ENCODE measurements at regions not wholly inside any gene's neighbourhood (a gene's known extent, or its start where the extent isn't known, plus 50 kb on each side); places are given as distances from the start of the nearest gene placed in this dataset.

DNA sequence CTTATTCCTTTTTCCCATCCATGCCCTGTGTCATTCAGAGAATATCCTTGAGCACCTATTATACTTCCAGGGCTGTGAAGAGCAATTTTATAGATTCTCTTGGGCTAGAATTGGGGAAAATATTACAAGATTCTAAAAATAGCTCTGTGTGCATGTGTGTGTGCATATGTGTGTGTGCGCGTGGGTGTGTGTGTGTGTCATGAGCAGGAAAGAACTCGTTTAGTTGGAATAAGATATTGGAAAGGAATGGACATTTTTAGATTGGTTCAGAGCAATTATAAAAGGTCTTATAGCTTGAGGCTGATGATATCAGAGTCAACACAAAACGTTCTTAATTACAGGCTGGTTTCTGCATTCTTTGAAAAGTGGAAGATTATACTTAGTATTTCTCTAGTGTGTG, 212.1 kb upstream of the COPS8 start:
- TF ChIP-seq, protein P1, sequence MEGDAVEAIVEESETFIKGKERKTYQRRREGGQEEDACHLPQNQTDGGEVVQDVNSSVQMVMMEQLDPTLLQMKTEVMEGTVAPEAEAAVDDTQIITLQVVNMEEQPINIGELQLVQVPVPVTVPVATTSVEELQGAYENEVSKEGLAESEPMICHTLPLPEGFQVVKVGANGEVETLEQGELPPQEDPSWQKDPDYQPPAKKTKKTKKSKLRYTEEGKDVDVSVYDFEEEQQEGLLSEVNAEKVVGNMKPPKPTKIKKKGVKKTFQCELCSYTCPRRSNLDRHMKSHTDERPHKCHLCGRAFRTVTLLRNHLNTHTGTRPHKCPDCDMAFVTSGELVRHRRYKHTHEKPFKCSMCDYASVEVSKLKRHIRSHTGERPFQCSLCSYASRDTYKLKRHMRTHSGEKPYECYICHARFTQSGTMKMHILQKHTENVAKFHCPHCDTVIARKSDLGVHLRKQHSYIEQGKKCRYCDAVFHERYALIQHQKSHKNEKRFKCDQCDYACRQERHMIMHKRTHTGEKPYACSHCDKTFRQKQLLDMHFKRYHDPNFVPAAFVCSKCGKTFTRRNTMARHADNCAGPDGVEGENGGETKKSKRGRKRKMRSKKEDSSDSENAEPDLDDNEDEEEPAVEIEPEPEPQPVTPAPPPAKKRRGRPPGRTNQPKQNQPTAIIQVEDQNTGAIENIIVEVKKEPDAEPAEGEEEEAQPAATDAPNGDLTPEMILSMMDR (IDR thresholded peaks at IDR 0.05), result no peak
- TF ChIP-seq EP300 (IDR thresholded peaks at IDR 0.05) (no peak), POLR2A (IDR thresholded peaks at IDR 0.05) (no peak), POLR2AphosphoS5 (IDR thresholded peaks at IDR 0.05) (no peak)
- H3K27ac ChIP-seq, result no peak overlapping the region
- no peak for DNase-seq
- H3K4me3 ChIP-seq, result no peak overlapping the region
- H3K9me3 ChIP-seq, result no peaks in the 10 kb centered on the region
- no peaks in the 10 kb centered on the region for H3K27me3 ChIP-seq
- no peaks in the 10 kb centered on the region for H3K36me3 ChIP-seq
- WGBS, 5 donors, result 45 to 53% (median 49%) methylated on average over 4 of the region's 4 CpGs
- H3K4me1 ChIP-seq, result peaks cover 0 to 11% (median 0%) of the 10 kb centered on the region in 4 donors
- intact Hi-C loops (cut with DNase I; ENCODE audit: low total_unique reads), result no loop called here

DNA sequence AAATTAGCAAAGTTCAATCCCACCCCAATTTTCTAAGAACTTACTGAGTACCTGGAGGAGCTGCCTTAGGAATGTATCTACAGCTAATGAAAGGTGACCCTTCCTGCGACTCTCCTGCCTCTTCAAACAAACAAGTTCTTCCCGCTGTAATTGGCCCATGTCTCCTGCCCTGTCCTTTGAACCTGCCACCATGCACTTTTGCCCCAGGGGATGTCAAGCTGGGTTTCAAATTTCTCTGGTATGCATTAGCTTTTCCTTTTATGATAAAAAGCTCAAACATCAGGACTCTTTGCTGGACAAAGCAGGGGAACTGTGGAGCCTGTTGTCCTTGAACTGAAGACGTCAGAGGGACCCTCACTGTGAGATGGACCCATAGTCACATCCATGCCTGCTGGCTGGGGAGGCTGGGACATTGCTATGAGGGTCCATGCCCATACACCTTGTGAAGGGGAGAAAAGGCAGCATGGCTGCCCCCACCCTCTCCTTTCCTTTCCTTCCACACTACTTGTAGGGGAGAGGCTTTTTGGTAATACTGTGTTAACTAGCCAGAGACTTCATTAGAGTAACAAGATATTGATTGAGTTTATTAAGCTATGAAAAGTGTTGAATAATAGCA, 210.7 kb upstream of the COPS8 start:
- H3K36me3 ChIP-seq, result no peaks in the 10 kb centered on the region
- DNase-seq, result no peak
- no peak for TF ChIP-seq EP300 (IDR thresholded peaks at IDR 0.05)
- TF ChIP-seq, protein P1 (IDR thresholded peaks at IDR 0.05), result no peak
- no peak overlapping the region for H3K27ac ChIP-seq
- peaks cover 0 to 11% (median 0%) of the 10 kb centered on the region in 4 donors for H3K4me1 ChIP-seq
- H3K27me3 ChIP-seq, result no peaks in the 10 kb centered on the region
- H3K4me3 ChIP-seq, result no peak overlapping the region
- WGBS, 5 donors, result 65 to 85% (median 78%) methylated on average over 3 of the region's 3 CpGs
- H3K9me3 ChIP-seq, result no peaks in the 10 kb centered on the region
- intact Hi-C loops (cut with DNase I; ENCODE audit: low total_unique reads), result no loop called here

DNA sequence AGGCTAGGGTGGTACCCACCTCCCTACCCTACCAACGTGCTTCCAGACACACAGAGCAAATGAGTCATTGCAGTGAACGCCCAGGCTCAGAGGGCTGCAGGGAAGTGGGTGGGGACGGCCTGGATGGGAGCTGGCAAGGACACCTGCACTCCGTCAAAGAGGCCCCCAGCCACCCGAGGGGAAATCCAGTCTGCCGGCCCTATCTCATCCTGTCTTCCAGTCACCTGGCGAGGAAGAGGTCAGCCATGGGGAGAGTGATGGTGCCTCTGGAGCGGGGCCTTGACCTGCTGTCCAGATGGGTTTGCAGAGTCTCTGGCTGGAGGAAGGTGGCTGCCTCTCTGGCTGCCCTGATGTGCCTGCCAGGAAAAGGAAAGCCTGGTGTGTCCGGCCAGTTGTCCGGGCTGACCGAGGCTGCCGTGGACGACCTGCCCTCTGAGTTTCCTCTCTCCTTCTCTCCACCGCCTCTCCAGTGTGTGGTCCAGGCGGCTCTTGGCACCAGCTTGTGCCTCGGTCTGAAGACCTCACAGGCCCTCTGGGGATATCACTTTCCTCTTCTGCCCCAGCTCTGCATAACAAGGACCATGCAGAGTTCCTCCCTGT, 209.7 kb upstream of the COPS8 start:
- no peaks in the 10 kb centered on the region for H3K27me3 ChIP-seq
- H3K27ac ChIP-seq, result peak overlapping the region in 2 of 5 donors; percentile 3 to 13
- H3K9me3 ChIP-seq, result no peaks in the 10 kb centered on the region
- no peaks in the 10 kb centered on the region for H3K36me3 ChIP-seq
- DNase-seq, result no peak
- H3K4me1 ChIP-seq, result peaks cover 0 to 4% (median 0%) of the 10 kb centered on the region in 4 donors
- 54 to 76% (median 74%) methylated on average over 15 to 16 of the region's 16 CpGs for WGBS, 5 donors
- TF ChIP-seq EP300 (IDR thresholded peaks at IDR 0.05) (no peak), POLR2AphosphoS5 (IDR thresholded peaks at IDR 0.05) (no peak), POLR2A (IDR thresholded peaks at IDR 0.05) (no peak)
- TF ChIP-seq, protein P1 (IDR thresholded peaks at IDR 0.05), result no peak
- no peak overlapping the region for H3K4me3 ChIP-seq
- intact Hi-C loops (cut with DNase I; ENCODE audit: low total_unique reads), result no loop called here

DNA sequence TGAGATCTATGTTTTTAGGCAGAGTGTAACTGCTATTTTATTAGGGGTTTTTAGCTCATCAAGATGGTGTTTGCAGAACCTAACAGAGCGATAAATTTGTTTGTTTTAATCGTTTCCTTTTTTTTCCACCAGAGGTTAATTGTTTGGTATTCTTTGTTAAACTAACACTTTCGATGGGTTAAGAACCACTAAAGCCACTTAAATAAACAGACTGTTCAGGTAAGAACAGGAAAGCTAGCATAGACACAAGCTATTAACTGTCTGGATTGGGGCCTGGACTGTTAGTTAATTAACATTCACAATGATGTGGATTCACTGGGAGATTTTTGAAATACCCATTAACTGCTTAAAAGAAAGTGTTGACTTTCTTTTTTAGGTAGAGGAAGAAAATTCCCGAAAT, 209.0 kb upstream of the COPS8 start:
- Histone ChIP-seq H3K27me3 (no peaks in the 10 kb centered on the region), H3K36me3 (no peaks in the 10 kb centered on the region), H3K4me1 (peaks cover 0 to 4% (median 0%) of the 10 kb centered on the region in 4 donors), H3K27ac (peak overlapping the region in 2 of 5 donors; percentile 3 to 13), H3K9me3 (no peaks in the 10 kb centered on the region), H3K4me3 (no peak overlapping the region)
- no peak for TF ChIP-seq POLR2A (IDR thresholded peaks at IDR 0.05)
- TF ChIP-seq, protein P1 (IDR thresholded peaks at IDR 0.05), result no peak
- TF ChIP-seq EP300 (IDR thresholded peaks at IDR 0.05), result no peak
- no peak for TF ChIP-seq POLR2AphosphoS5 (IDR thresholded peaks at IDR 0.05)
- WGBS, 5 donors, result 28 to 57% (median 50%) methylated on average over 4 of the region's 4 CpGs
- intact Hi-C loops (cut with DNase I; ENCODE audit: low total_unique reads), result no loop called here
- no peak for DNase-seq
